Choroid plexus epithelial cell (primary cell): ENCODE measurements at regions not wholly inside any gene's neighbourhood (a gene's known extent, or its start where the extent isn't known, plus 50 kb on each side); places are given as distances from the start of the nearest gene placed in this dataset.
"Not testable (repeated sequence)": the region's sequence is repeated elsewhere in the genome, so short reads cannot be mapped to it uniquely, and the experiment has no call there.

Source experiments
- DNase-seq: peaks from one replicate; pipeline ENCODE4 v3.0.0-alpha.2; 2010; ENCODE audit warnings: low read depth
- H3K4me3 ChIP-seq: 2 replicates; pipeline ENCODE4 v1.5.1; 2011; ENCODE audit warnings: low read depth, mild to moderate bottlenecking, control low read depth, low read length, moderate library complexity
- CTCF ChIP-seq: conservative IDR thresholded peaks from 2 replicates; pipeline ENCODE4 v1.5.1; 2011; ENCODE audit warnings: low read depth, mild to moderate bottlenecking, control low read depth, inconsistent platforms, low read length, moderate library complexity

- H3K4me3 ChIP-seq = no peak overlapping the region
- no peak for DNase-seq
- TF ChIP-seq CTCF = no peak
Measured at GRCh38 chr14:105660816-105661531, 134.6 kb downstream of the TMEM121 start.

GRCh38 chr14:105662043-105662442 is 135.7 kb downstream of the TMEM121 start:
- DNase-seq, H3K4me3 ChIP-seq: not testable (repeated sequence)

GRCh38 chr14:105662592-105662991 is 136.2 kb downstream of the TMEM121 start:
- H3K4me3 ChIP-seq, DNase-seq: not testable (repeated sequence)

- DNase-seq, H3K4me3 ChIP-seq: not testable (repeated sequence)
Measured at GRCh38 chr14:105663323-105663722, 136.9 kb downstream of the TMEM121 start.

- not testable (repeated sequence) for H3K4me3 ChIP-seq, DNase-seq
Measured at GRCh38 chr14:105663818-105664596, 137.6 kb downstream of the TMEM121 start.

- no peak for DNase-seq
- no peak for TF ChIP-seq CTCF
Measured at GRCh38 chr14:105664691-105665090, 138.3 kb downstream of the TMEM121 start.

GRCh38 chr14:105665247-105665950 is 139.0 kb downstream of the TMEM121 start:
- no peak overlapping the region for H3K4me3 ChIP-seq
- no peak for TF ChIP-seq CTCF
- DNase-seq = no peak

More at GRCh38 chr14:105664691-105665090, 138.3 kb downstream of the TMEM121 start:
- no peak overlapping the region for H3K4me3 ChIP-seq

GRCh38 chr14:105665951-105666277 is 139.5 kb downstream of the TMEM121 start:
- no peak for DNase-seq
- no peak overlapping the region for H3K4me3 ChIP-seq
- no peak for TF ChIP-seq CTCF

GRCh38 chr14:105666420-105666819 is 140.0 kb downstream of the TMEM121 start:
- DNase-seq = no peak
- no peak for TF ChIP-seq CTCF
- no peak overlapping the region for H3K4me3 ChIP-seq

- DNase-seq, H3K4me3 ChIP-seq: not testable (repeated sequence)
Measured at GRCh38 chr14:105666991-105667662, 140.7 kb downstream of the TMEM121 start.

- DNase-seq, H3K4me3 ChIP-seq: not testable (repeated sequence)
Measured at GRCh38 chr14:105667663-105668020, 141.3 kb downstream of the TMEM121 start.

- H3K4me3 ChIP-seq, DNase-seq: not testable (repeated sequence)
Measured at GRCh38 chr14:105668021-105668420, 141.6 kb downstream of the TMEM121 start.
